Osteoblast (primary cell): ENCODE measurements at regions not wholly inside any gene's neighbourhood (a gene's known extent, or its start where the extent isn't known, plus 50 kb on each side); places are given as distances from the start of the nearest gene placed in this dataset.

Experiments
- DNase-seq: peaks from one replicate; pipeline ENCODE4 v3.0.0; 2011; ENCODE audit warnings: low spot score, mixed read lengths; ENCODE audit not compliant: insufficient read length; ENCODE audit errors: missing footprints
- H2AFZ ChIP-seq: 2 replicates; pipeline ENCODE4 v1.6.0; 2011; ENCODE audit warnings: mild to moderate bottlenecking, low read length
- H3K27ac ChIP-seq: 2 replicates; pipeline ENCODE4 v1.5.1; 2011; ENCODE audit warnings: mild to moderate bottlenecking, low read depth, low read length, moderate library complexity
- H3K27me3 ChIP-seq: 2 replicates; pipeline ENCODE4 v1.6.0; 2012; ENCODE audit warnings: mild to moderate bottlenecking, control low read depth, inconsistent platforms, low read length, moderate library complexity; ENCODE audit not compliant: insufficient read depth
- H3K36me3 ChIP-seq: 2 replicates; pipeline ENCODE4 v1.5.1; 2011; ENCODE audit warnings: mild to moderate bottlenecking, low read length, control low read depth, moderate library complexity; ENCODE audit not compliant: insufficient read depth
- H3K4me1 ChIP-seq: 2 replicates; pipeline ENCODE4 v1.5.1; 2011; ENCODE audit warnings: mild to moderate bottlenecking, low read length, control low read depth, moderate library complexity; ENCODE audit not compliant: insufficient read depth
- H3K4me2 ChIP-seq: 2 replicates; pipeline ENCODE4 v1.6.0; 2011; ENCODE audit warnings: mild to moderate bottlenecking, low read length; ENCODE audit not compliant: insufficient read depth
- H3K4me3 ChIP-seq: fragments of 200-600 bp; sonication (generic); 3 replicates; pipeline ENCODE4 v1.5.1; 2012; ENCODE audit warnings: mild to moderate bottlenecking, low read length, inconsistent platforms; ENCODE audit not compliant: insufficient read depth
- H3K79me2 ChIP-seq: 2 replicates; pipeline ENCODE4 v1.6.0; 2012; ENCODE audit warnings: mild to moderate bottlenecking, low read length, control low read depth, inconsistent platforms; ENCODE audit not compliant: insufficient read depth
- H3K9me3 ChIP-seq: 2 replicates; pipeline ENCODE4 v1.5.1; 2011; ENCODE audit warnings: low read depth, low read length, control low read depth
- H4K20me1 ChIP-seq: 2 replicates; pipeline ENCODE4 v1.6.0; 2012; ENCODE audit warnings: mild to moderate bottlenecking, low read length, control low read depth; ENCODE audit not compliant: insufficient read depth
- CTCF ChIP-seq: IDR thresholded peaks from 2 replicates; pipeline ENCODE4 v1.5.1; 2011; ENCODE audit warnings: mild to moderate bottlenecking, low read depth, low read length, moderate library complexity; ENCODE audit errors: extremely low read depth

- Histone ChIP-seq H2AFZ (no peak overlapping the region), H3K4me2 (no peak overlapping the region)
Observed at GRCh38 chr18:24915547-24915946, 436.4 kb downstream of the ZNF521 start.

GRCh38 chr18:24917767-24918166, 434.2 kb downstream of the ZNF521 start:
- H3K4me2 ChIP-seq: no peak overlapping the region
- H3K27me3 ChIP-seq: no peaks in the 10 kb centered on the region
- no peak for TF ChIP-seq CTCF

More at GRCh38 chr18:24915547-24915946, 436.4 kb downstream of the ZNF521 start:
- Histone ChIP-seq H3K36me3 (no peaks in the 10 kb centered on the region), H4K20me1 (no peaks in the 10 kb centered on the region), H3K4me3 (no peak overlapping the region), H3K79me2 (no peaks in the 10 kb centered on the region), H3K27me3 (no peaks in the 10 kb centered on the region), H3K4me1 (no peaks in the 10 kb centered on the region), H3K9me3 (no peaks in the 10 kb centered on the region), H3K27ac (no peak overlapping the region)
- TF ChIP-seq CTCF: no peak
- DNase-seq: no peak

DNA sequence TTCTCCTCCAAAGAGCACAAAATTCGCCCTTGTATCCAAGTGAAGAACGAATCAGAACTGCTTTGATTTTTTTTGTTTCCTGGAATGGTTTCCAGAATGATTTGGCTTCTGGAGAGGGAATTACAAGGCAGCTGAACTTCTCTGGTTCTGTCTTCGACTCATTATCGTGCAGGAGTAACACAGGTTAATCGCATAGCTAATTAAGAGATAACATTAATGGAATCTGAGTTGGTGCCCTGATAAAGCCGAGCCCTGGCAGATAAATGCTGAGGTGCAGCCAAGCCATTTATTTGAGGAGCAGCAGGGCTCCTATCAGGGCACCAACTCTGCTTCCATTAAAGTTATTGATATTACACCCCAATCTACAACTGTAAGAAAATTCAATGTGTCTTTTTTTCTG, 433.7 kb downstream of the ZNF521 start:
- H3K79me2 ChIP-seq: no peaks in the 10 kb centered on the region
- H3K4me3 ChIP-seq: no peak overlapping the region
- no peak for TF ChIP-seq CTCF
- H3K36me3 ChIP-seq: no peaks in the 10 kb centered on the region
- H4K20me1 ChIP-seq: no peaks in the 10 kb centered on the region
- H3K9me3 ChIP-seq: no peaks in the 10 kb centered on the region
- no peaks in the 10 kb centered on the region for H3K27me3 ChIP-seq
- no peak for DNase-seq
- no peaks in the 10 kb centered on the region for H3K4me1 ChIP-seq
- no peak overlapping the region for H2AFZ ChIP-seq
- no peak overlapping the region for H3K27ac ChIP-seq
- H3K4me2 ChIP-seq: no peak overlapping the region

More at GRCh38 chr18:24917767-24918166, 434.2 kb downstream of the ZNF521 start:
- Histone ChIP-seq H2AFZ (no peak overlapping the region), H3K4me3 (no peak overlapping the region), H4K20me1 (no peaks in the 10 kb centered on the region), H3K79me2 (no peaks in the 10 kb centered on the region), H3K4me1 (no peaks in the 10 kb centered on the region), H3K27ac (no peak overlapping the region), H3K36me3 (no peaks in the 10 kb centered on the region), H3K9me3 (no peaks in the 10 kb centered on the region)
- no peak for DNase-seq

- Histone ChIP-seq H4K20me1 (no peaks in the 10 kb centered on the region), H2AFZ (no peak overlapping the region), H3K4me2 (no peak overlapping the region), H3K4me3 (no peak overlapping the region), H3K36me3 (no peaks in the 10 kb centered on the region), H3K79me2 (no peaks in the 10 kb centered on the region), H3K27ac (no peak overlapping the region), H3K4me1 (no peaks in the 10 kb centered on the region), H3K27me3 (no peaks in the 10 kb centered on the region), H3K9me3 (no peaks in the 10 kb centered on the region)
- TF ChIP-seq CTCF: no peak
- DNase-seq: no peak
Observed at GRCh38 chr18:24919181-24919797, 432.7 kb downstream of the ZNF521 start.
